IgD-negative memory B cell (primary cell): ENCODE measurements at regions not wholly inside any gene's neighbourhood (a gene's known extent, or its start where the extent isn't known, plus 50 kb on each side); places are given as distances from the start of the nearest gene placed in this dataset.
A peak's percentile ranks its signal among the peaks of the same experiment; 100 is the strongest.

Experiments
- H3K27ac Mint-ChIP-seq, 3 donors: one replicate each; pipeline ENCODE4 v1.8.0; 2020 to 2022; ENCODE audit warnings: mild to moderate bottlenecking in 3 of 3, mixed read lengths in 3 of 3, moderate library complexity in 1 of 3
- H3K27me3 Mint-ChIP-seq: one replicate; pipeline ENCODE4 v1.8.0; 2021; ENCODE audit warnings: mixed read lengths
- H3K36me3 Mint-ChIP-seq: one replicate; pipeline ENCODE4 v1.8.0; 2020; ENCODE audit warnings: mild to moderate bottlenecking, mixed read lengths
- H3K4me1 Mint-ChIP-seq, 3 donors: one replicate each; pipeline ENCODE4 v1.8.0; 2020 to 2022; ENCODE audit warnings: mixed read lengths in 3 of 3, mild to moderate bottlenecking in 1 of 3
- H3K4me3 Mint-ChIP-seq, 4 donors: one replicate each; pipeline ENCODE4 v1.8.0; 2020 to 2022; ENCODE audit warnings: mild to moderate bottlenecking in 4 of 4, mixed read lengths in 4 of 4, moderate library complexity in 3 of 4
- H3K9me3 Mint-ChIP-seq, 3 donors: one replicate each; pipeline ENCODE4 v1.8.0; 2020 to 2021; ENCODE audit warnings: mixed read lengths in 3 of 3, mild to moderate bottlenecking in 1 of 3

GRCh38 chr9:91154686-91155085 lies 207.0 kb downstream of the AUH start:
- Mint-ChIP-seq H3K27me3 (no peaks in the 10 kb centered on the region), H3K9me3 (peaks cover 0 to 5% (median 0%) of the 10 kb centered on the region in 3 donors), H3K36me3 (peaks cover 7% of the 10 kb centered on the region), H3K27ac (no peak overlapping the region), H3K4me3 (no peak overlapping the region), H3K4me1 (peaks cover 11 to 25% (median 14%) of the 10 kb centered on the region in 3 donors)

GRCh38 chr9:91155181-91155580 lies 206.5 kb downstream of the AUH start:
- peaks cover 0 to 5% (median 0%) of the 10 kb centered on the region in 3 donors for H3K9me3 Mint-ChIP-seq
- H3K4me3 Mint-ChIP-seq, result no peak overlapping the region
- peaks cover 7% of the 10 kb centered on the region for H3K36me3 Mint-ChIP-seq
- no peaks in the 10 kb centered on the region for H3K27me3 Mint-ChIP-seq
- H3K4me1 Mint-ChIP-seq, result peaks cover 11 to 22% (median 14%) of the 10 kb centered on the region in 3 donors
- no peak overlapping the region for H3K27ac Mint-ChIP-seq

- H3K4me3 Mint-ChIP-seq, result peak overlapping the region in 1 of 4 donors; percentile 5
- H3K36me3 Mint-ChIP-seq, result peaks cover 7% of the 10 kb centered on the region
- H3K4me1 Mint-ChIP-seq, result peaks cover 8 to 16% (median 12%) of the 10 kb centered on the region in 3 donors
- no peaks in the 10 kb centered on the region for H3K27me3 Mint-ChIP-seq
- H3K9me3 Mint-ChIP-seq, result peaks cover 0 to 5% (median 0%) of the 10 kb centered on the region in 3 donors
- H3K27ac Mint-ChIP-seq, result no peak overlapping the region
These were observed 205.9 kb downstream of the AUH start for GRCh38 chr9:91155746-91156376.

DNA sequence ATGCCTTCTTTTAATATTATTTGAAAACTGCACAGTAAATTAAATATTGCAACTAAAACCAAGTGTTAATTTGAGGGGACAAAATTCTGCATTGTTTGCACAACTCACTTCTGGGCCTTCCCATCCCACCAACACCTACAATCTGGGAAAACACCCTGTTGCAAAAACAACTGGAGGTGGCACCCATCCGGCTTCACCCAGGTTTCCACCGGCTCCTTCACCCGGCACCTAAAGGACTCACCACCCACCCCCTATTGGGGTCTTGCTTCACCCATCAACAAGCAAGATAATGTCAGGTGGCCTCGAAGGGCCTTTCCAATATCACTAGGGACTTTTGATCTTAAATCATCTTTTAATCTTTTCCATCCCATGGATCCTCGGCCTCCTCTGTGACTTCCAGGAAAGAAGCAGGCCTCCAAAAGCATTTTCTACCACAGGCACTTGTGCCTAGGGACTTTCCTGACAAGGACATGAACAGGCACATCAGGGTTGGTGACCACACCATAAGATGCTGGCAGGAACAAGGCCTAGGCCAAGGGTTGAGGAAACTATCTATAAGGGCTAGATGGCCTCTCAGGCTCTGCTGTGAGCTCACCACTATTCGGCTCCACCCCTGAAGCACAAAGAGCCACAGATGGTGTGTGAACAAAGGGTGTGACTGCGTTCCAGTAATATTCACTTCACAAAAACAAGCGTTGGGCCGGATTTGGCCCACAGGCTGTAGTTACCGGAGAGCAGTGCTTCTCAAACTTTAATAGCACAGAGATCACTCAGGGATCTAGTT lies 205.1 kb downstream of the AUH start:
- H3K4me3 Mint-ChIP-seq, result no peak overlapping the region
- H3K36me3 Mint-ChIP-seq, result peaks cover 7% of the 10 kb centered on the region
- peak overlapping the region in 1 of 3 donors; percentile 9 for H3K27ac Mint-ChIP-seq
- H3K4me1 Mint-ChIP-seq, result peaks cover under 1 to 8% (median 8%) of the 10 kb centered on the region in 3 donors
- peaks cover 0 to 5% (median 0%) of the 10 kb centered on the region in 3 donors for H3K9me3 Mint-ChIP-seq
- H3K27me3 Mint-ChIP-seq, result no peaks in the 10 kb centered on the region

GRCh38 chr9:91157883-91158282 lies 203.8 kb downstream of the AUH start:
- peaks cover 5% of the 10 kb centered on the region for H3K36me3 Mint-ChIP-seq
- no peak overlapping the region for H3K4me3 Mint-ChIP-seq
- peaks cover 0 to 2% (median 0%) of the 10 kb centered on the region in 3 donors for H3K9me3 Mint-ChIP-seq
- H3K4me1 Mint-ChIP-seq, result peaks cover 8 to 9% (median 8%) of the 10 kb centered on the region in 3 donors
- H3K27me3 Mint-ChIP-seq, result no peaks in the 10 kb centered on the region
- no peak overlapping the region for H3K27ac Mint-ChIP-seq

DNA sequence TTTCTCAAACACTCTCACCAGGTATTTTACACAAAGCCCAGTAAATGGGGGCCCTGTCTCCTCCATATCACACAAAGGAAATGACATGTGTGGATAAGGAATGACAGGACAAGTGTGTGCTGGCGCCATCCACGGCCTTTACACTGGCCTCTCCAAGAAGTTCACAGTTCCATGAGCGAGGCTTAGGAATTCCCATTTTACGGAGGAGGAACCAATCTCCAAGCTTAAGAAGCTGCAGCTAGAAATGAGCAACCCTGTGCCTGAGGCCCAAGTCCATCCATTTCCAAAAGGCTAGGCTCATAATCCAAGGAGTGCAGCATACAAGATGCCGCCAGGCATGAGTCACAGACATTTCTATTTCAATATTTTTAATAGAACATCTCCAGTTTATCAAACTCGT lies 203.4 kb downstream of the AUH start:
- H3K4me1 Mint-ChIP-seq, result peaks cover 11 to 13% (median 11%) of the 10 kb centered on the region in 3 donors
- peak overlapping the region in 1 of 4 donors; percentile 23 for H3K4me3 Mint-ChIP-seq
- H3K27ac Mint-ChIP-seq, result no peak overlapping the region
- H3K36me3 Mint-ChIP-seq, result peaks cover 4% of the 10 kb centered on the region
- no peaks in the 10 kb centered on the region for H3K27me3 Mint-ChIP-seq
- no peaks in the 10 kb centered on the region for H3K9me3 Mint-ChIP-seq

DNA sequence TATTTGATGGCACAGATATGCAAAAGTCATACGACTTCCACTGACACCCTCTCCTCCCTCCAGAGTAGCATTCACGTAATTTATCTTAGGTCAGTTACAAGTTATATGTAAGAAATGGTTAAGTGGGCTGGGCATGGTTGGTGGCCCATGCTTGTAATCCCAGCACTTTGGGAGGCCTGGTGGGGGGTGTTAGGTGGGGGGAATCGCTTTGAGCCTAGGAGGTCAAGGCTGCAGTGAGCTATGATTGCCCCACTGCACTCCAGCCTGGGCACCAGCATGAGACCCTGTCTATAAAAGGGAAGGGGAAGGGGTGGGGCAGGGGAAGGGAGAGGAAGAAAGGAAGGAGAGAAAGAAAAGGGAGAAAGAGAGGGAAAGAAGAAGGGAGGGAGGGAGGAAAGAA lies 202.8 kb downstream of the AUH start:
- no peak overlapping the region for H3K27ac Mint-ChIP-seq
- no peak overlapping the region for H3K4me3 Mint-ChIP-seq
- peaks cover 16 to 20% (median 18%) of the 10 kb centered on the region in 3 donors for H3K4me1 Mint-ChIP-seq

DNA sequence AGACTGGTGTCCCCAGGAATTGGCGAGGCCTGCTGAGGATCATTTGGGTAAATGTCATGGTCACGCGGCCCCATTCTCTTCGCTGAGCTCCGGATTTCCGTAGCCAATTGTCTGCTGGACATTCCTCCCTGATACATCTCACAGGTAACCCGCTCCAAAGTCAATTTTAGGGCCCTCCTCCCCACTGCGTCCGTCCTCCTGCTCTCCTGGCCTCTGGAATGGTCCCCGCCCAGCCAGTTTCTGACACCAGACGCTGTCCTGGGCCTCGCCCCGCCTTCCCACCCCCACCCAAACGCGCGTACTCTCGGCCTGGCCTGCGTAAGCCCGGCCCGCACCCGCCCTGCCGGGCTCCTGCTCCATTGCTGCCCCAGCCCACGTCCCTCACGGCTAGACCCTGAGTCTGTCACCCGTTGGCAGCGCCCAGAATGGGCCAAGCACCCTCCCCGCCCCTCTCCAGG lies 202.0 kb downstream of the AUH start:
- Mint-ChIP-seq H3K27me3 (no peaks in the 10 kb centered on the region), H3K4me3 (no peak overlapping the region), H3K36me3 (peaks cover 1% of the 10 kb centered on the region), H3K4me1 (peaks cover 23 to 27% (median 25%) of the 10 kb centered on the region in 3 donors), H3K27ac (no peak overlapping the region), H3K9me3 (no peaks in the 10 kb centered on the region)

More for the DNA sequence above, 202.8 kb downstream of the AUH start:
- Mint-ChIP-seq H3K27me3 (no peaks in the 10 kb centered on the region), H3K9me3 (no peaks in the 10 kb centered on the region), H3K36me3 (peaks cover 4% of the 10 kb centered on the region)

DNA sequence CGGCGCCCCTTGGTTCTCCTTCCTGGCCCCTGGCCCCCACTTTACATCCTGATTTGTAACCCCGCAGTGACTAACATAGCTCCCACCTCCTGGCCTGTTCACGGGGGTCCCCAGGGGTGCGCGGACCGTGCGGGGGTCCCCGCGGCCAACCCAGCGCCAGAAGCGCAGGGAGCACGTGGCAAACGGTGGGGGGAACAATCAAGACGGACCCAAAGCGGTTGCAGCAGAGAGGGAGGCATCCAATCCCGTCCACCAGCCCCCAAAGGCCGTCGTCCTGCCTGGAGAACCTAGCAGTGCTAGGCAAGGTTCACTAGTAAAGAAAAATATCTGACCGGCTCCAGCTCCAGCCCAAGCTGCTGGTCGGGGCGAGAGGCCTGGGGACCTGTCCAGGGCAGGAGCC lies 201.5 kb downstream of the AUH start:
- Mint-ChIP-seq H3K36me3 (peaks cover 1% of the 10 kb centered on the region), H3K27ac (no peak overlapping the region), H3K9me3 (no peaks in the 10 kb centered on the region), H3K4me1 (peaks cover 27 to 32% (median 30%) of the 10 kb centered on the region in 3 donors), H3K27me3 (no peaks in the 10 kb centered on the region), H3K4me3 (no peak overlapping the region)

GRCh38 chr9:91160599-91161464 lies 200.9 kb downstream of the AUH start:
- H3K4me1 Mint-ChIP-seq, result peaks cover 30 to 34% (median 32%) of the 10 kb centered on the region in 3 donors
- no peak overlapping the region for H3K27ac Mint-ChIP-seq
- H3K9me3 Mint-ChIP-seq, result no peaks in the 10 kb centered on the region
- H3K4me3 Mint-ChIP-seq, result peak overlapping the region in 1 of 4 donors; percentile 12
- peaks cover 1% of the 10 kb centered on the region for H3K36me3 Mint-ChIP-seq
- no peaks in the 10 kb centered on the region for H3K27me3 Mint-ChIP-seq

DNA sequence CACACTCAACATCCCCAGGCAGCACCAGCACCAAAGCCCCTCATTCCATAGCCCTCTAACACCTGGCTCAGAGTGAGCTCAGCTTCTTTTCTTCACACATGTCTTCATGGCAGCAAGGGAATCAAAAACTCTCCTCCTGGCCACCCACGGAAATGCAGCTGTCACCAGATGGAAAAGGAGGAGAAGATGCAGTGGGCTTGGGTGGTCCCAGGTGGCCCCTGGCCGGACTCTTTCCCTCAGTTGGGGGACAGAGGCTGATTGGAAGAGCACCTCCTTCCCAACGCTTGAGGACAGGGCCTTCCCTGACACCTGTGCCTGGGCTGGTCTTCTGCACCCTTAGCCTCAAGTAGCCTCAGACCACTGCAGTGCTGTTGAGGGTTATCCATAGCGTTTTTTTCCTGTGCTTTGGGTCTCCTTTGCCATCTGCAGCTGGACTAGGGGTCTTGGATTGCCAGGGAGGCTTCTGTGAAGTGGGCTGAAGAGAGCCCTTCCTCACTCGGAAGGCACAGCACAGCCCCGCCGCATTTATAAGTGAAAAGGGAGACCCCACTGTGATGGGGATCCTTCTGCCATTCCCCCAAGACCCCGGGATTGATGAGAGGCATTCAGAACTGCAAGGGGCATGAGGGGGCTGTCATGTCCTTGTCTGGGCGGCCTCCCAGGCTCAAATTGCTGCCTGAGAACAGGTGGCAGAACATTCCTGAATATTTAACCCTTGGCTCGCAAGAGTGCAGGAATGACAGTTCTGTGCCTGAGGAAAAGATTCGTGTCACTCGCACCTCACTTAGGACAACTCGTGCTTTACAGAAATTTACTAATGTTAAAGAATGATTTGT lies 200.0 kb downstream of the AUH start:
- no peaks in the 10 kb centered on the region for H3K9me3 Mint-ChIP-seq
- peak overlapping the region in 1 of 3 donors; percentile 87 for H3K27ac Mint-ChIP-seq
- no peaks in the 10 kb centered on the region for H3K27me3 Mint-ChIP-seq
- peaks cover 30 to 34% (median 32%) of the 10 kb centered on the region in 3 donors for H3K4me1 Mint-ChIP-seq
- peaks cover 1% of the 10 kb centered on the region for H3K36me3 Mint-ChIP-seq
- peak overlapping the region in 1 of 4 donors; percentile 12 for H3K4me3 Mint-ChIP-seq

DNA sequence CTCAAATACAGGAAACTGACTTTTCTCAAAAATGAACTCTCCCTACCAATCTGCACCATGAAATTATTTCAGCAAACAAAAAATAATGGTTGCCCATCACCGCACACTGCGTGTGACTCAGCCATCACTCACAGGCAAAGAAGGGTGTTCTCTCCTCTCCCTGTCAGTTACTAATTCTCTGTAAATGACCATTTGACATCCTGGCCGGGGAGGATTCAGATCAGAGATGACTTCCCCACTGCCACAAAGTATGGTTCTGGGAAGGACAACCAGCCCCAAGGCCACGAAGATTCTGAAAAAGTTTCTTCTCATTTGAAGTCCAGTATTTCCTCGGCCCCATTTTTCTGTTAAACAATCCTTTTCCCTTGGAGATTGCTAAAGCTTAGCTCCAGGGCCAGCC lies 199.4 kb downstream of the AUH start:
- no peaks in the 10 kb centered on the region for H3K9me3 Mint-ChIP-seq
- no peaks in the 10 kb centered on the region for H3K27me3 Mint-ChIP-seq
- H3K36me3 Mint-ChIP-seq, result peaks cover 1% of the 10 kb centered on the region
- peaks cover 32 to 36% (median 34%) of the 10 kb centered on the region in 3 donors for H3K4me1 Mint-ChIP-seq
- peak overlapping the region in 2 of 3 donors; percentile 65 to 87 for H3K27ac Mint-ChIP-seq
- H3K4me3 Mint-ChIP-seq, result peak overlapping the region in 2 of 4 donors; percentile 10 to 90

- H3K9me3 Mint-ChIP-seq, result no peaks in the 10 kb centered on the region
- no peaks in the 10 kb centered on the region for H3K27me3 Mint-ChIP-seq
- H3K36me3 Mint-ChIP-seq, result peaks cover 1% of the 10 kb centered on the region
- H3K4me1 Mint-ChIP-seq, result peaks cover 32 to 36% (median 34%) of the 10 kb centered on the region in 3 donors
- H3K4me3 Mint-ChIP-seq, result peak overlapping the region in 3 of 4 donors; percentile 30 to 90 (median 73)
- H3K27ac Mint-ChIP-seq, result peak overlapping the region; percentile 20 to 94 (median 87)
These were observed 198.8 kb downstream of the AUH start for GRCh38 chr9:91162784-91163443.
